A172 (cell line): ENCODE measurements at regions not wholly inside any gene's neighbourhood (a gene's known extent, or its start where the extent isn't known, plus 50 kb on each side); places are given as distances from the start of the nearest gene placed in this dataset.
"Not testable (repeated sequence)": the region's sequence is repeated elsewhere in the genome, so short reads cannot be mapped to it uniquely, and the experiment has no call there.

Experiments used
- DNase-seq: peaks from one replicate; pipeline ENCODE4 v3.0.0-alpha.2; 2015; ENCODE audit warnings: low spot score

DNA sequence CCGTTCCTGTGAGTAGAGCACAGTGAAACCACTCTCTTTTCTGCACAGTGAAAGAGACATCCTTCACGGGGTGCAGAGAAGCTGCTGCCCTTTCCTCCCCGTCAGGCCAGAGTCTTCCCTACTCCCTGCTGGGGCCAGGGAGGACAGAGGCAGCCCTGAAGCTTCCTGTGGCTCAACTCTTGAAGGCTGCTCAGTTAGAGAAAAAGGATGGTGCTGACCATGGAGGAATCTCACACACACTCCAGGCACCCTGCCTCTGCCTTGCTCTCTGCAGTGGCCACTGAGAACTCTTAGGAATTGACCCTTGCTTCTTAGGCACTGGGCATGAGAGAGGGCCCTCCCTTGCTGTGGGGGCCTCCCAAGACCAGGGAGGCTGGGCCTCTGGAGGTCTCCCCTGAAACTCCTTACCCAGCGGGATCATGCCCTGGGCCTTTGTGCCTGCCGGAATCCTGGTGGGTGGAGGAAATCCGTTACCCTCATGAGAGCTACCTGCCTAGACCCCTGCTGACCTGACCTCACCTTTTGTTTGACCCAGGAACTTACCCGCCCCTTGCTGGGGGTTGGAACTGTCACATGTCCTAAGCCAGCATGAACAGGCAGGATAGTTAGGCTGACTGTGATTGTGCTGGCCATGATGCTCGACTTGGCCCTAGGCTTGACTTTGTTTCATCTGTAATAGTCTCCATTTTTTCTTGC is 65.0 kb upstream of the CD93 start:
- no peak for DNase-seq

- no peak for DNase-seq
Observed at GRCh38 chr20:23150304-23151007, 64.3 kb upstream of the CD93 start.

- no peak for DNase-seq
Observed at GRCh38 chr20:23149623-23150279, 63.6 kb upstream of the CD93 start.

DNA sequence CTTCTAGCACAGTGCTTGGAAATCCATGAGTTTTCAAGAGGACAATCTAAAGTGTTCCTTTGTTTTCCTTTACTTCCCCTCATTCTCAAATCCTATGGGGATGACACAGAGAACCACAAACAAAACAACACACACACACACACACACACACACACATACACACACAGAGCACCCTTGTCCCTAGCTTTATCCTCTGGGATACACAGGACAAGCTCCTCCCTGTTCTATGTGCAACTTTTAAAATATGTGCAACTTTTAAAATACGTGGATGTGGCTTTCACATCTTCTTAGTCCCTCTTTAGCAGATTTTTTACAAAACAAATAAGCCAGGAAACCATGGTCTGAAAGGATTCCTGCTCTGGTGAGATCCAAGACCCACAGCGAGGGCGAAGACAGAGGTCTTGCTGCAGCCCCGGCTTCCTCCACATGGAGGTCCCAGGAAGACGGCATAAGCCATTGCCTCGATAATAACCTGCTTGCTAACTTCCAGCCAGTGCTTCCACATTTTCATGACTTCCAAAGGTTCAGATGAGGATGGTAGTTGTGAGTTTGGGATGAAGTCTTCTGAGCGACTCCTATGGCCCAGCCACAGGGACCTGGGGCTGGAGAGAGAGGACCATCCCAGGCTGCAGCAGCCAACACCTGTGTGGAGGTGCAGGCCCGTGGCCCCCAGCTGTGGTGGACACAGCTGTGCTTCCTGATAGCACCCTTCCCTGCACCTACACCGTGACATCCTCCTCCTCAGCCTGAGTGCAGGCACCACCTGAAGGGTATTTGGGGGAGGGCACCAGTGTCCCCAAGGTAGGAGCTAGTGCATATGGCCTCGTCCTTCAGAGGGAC is 62.8 kb upstream of the CD93 start:
- no peak for DNase-seq

DNA sequence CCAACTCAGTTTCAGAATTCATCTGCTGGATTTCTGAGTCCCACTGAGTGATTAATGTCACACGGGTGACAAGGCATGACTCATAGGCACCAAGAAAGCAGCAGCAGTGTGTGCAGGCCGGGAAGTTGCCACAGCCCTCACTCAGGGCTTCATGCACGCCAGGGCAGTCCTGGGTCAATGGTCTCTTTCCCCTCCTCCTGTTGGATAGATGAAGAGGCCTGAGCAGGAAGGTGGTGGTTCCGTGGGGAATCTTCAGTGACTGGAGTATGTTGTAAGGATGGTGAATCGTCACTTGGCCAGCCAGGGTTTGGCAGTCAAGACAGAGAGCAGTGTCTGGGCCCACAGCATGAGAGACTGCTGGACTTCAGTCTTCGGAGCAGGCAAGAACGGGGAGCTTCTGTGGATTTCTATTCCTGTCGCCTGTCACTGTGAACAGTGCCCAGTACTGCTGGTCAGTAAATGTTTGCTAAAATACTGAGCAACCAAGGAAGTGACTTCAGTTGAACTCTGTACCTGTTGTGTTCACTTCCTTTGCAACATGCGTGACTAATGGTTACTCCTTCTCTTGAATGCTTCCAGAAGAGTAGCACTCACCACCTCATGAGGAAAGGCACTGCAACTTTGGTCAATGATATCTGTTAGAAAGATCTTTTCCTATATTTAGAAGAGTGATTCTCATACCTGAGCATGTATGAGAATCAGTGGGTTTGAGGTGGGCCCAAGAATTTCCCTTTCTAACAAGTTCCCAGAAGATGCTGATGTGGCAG is 62.0 kb upstream of the CD93 start:
- DNase-seq: peak; percentile 87

GRCh38 chr20:23147647-23147963 is 61.5 kb upstream of the CD93 start:
- no peak for DNase-seq

- no peak for DNase-seq
Observed at GRCh38 chr20:23146857-23147637, 60.9 kb upstream of the CD93 start.

GRCh38 chr20:23146181-23146580 is 60.1 kb upstream of the CD93 start:
- DNase-seq: no peak

GRCh38 chr20:23145281-23145700 is 59.2 kb upstream of the CD93 start:
- DNase-seq: no peak

DNA sequence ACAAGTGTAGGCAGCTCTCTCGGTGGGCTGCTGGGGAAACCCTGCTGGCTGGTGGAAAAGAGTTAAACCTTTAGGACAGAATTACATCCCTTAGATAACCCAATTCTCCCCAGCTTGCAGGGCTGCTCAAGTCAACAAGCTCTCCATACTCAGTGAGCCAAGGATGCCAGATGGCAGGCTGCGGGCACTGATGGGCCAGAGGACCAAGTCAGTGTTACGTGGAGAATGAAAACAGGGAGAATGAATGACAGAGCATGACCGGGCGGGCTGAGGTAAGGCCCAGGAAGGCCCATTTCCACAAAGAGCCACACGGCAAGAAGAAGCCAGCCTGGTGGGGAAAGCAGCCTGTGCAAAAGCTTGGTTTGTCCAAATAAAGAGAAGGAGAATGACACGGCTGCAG is 58.7 kb upstream of the CD93 start:
- DNase-seq: no peak

- no peak for DNase-seq
Observed at GRCh38 chr20:23143986-23144690, 58.0 kb upstream of the CD93 start.

- DNase-seq: peak; percentile 93
Observed at GRCh38 chr20:23143098-23143497, 57.0 kb upstream of the CD93 start.

GRCh38 chr20:23142162-23143050 is 56.3 kb upstream of the CD93 start:
- DNase-seq: no peak

DNA sequence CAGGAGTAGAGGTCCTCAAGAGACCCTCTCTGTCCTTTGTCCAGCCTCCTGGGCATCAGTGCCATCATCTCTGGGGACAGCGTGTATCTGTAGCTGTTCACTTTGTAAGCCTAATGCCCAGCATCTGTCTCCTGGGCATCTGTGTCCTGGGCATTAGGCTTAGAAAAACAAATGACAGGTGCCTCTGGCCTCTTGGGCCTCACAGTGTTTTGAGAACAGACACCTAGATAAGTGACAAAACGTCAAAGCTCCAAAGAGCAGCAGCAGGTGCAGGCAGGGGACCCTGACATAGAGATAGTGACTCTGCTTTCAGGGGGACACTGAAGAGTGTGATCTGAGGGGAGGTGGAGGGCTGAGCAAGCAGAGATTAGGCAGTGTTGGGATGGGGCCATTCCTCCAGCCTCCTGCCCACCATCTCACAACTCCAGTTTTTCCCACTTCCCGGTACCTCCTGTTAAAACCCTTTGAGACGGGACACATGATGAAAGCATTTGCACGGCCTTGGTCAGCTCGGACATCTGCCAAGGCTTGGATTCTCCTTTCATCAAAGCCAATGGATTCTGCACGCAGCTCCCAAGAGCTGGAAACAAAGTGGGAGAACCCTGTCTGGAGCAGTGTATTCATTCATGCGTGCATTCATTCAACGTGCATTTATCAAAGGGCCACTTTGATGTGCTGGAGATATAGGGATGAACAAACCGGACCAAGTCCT is 55.5 kb upstream of the CD93 start:
- DNase-seq: no peak

- DNase-seq: no peak
Observed at GRCh38 chr20:23140991-23141390, 54.9 kb upstream of the CD93 start.

GRCh38 chr20:23139984-23140383 is 53.9 kb upstream of the CD93 start:
- DNase-seq: not testable (repeated sequence)

DNA sequence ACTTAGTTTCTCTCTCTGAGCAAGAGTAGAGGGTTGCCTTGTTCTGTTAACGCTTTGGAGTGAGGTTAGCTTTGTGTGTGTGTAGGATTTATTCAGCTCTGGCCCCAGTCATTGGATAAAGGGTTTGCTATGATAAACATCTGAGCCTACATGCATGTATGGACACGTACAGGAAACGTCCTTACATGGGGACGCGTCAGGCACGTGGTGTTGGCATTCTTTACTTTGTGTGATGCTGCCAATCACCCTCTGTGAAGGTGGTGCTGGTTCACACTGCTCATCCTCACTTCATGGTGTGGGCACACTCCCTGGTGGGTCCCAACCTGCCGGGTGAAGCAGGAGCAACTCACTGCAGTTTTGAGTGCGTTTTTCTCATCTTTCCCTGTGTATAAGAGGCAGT is 53.4 kb upstream of the CD93 start:
- DNase-seq: no peak

DNA sequence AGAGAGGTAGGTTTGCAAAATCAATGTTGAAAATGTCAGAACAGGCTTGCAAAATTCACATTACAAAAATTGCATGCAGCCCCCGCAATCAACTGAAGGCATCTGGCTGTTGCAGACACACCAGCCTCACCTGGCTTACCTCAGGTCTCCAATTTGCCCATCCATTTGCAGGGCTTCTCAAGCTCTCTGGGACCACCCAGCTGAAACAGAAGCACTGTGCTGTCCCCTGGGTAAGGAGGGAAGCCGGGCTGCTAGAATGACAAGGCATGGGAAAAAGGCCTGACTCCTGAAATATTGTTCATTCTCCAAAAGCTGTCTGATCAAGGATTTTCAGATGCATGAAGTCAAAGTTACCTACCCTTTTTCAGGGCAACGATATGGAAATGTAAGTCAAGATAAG is 52.6 kb upstream of the CD93 start:
- no peak for DNase-seq
